ENCODE measurements at regions not wholly inside any gene's neighbourhood (a gene's known extent, or its start where the extent isn't known, plus 50 kb on each side); places are given as distances from the start of the nearest gene placed in this dataset.

DNA sequence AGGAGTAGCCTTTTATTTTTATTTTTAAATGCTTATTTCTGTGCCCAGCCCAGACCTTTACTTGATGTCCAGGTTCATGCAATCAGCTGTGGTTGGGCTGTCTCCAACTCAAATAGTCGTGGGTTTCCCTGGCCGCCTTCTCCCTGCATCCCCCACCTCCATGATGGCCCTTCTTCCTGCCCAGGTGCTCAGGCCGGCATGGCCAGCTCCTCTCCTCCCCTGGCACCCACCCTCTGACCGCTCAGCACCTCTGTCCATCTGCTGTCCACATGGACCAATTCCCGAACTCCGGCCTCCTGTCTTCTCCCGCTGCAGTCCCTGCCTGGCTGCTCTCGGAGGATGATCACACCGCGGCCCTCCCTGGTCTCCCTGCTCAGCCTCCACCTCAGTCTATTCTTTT, 81.2 kb upstream of the SULF2 start:
- no peak overlapping the region for H3K27ac ChIP-seq
- H3K4me1 ChIP-seq: no peaks in the 10 kb centered on the region
- no peak for DNase-seq
- H3K27me3 ChIP-seq (ENCODE audit: insufficient read depth in 3 of 3, low read length in 2 of 3): peaks cover 0 to 11% (median 2%) of the 10 kb centered on the region in 3 donors
- intact Hi-C loops (cut with DNase I): no loop called here
- ATAC-seq: no peak
- H3K4me3 ChIP-seq: no peak overlapping the region
- H3K36me3 ChIP-seq (ENCODE audit: insufficient read depth in 1 of 2, low read depth in 1 of 2): no peaks in the 10 kb centered on the region
- TF ChIP-seq, protein P1, sequence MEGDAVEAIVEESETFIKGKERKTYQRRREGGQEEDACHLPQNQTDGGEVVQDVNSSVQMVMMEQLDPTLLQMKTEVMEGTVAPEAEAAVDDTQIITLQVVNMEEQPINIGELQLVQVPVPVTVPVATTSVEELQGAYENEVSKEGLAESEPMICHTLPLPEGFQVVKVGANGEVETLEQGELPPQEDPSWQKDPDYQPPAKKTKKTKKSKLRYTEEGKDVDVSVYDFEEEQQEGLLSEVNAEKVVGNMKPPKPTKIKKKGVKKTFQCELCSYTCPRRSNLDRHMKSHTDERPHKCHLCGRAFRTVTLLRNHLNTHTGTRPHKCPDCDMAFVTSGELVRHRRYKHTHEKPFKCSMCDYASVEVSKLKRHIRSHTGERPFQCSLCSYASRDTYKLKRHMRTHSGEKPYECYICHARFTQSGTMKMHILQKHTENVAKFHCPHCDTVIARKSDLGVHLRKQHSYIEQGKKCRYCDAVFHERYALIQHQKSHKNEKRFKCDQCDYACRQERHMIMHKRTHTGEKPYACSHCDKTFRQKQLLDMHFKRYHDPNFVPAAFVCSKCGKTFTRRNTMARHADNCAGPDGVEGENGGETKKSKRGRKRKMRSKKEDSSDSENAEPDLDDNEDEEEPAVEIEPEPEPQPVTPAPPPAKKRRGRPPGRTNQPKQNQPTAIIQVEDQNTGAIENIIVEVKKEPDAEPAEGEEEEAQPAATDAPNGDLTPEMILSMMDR (IDR thresholded peaks at IDR 0.05): no peak
- H3K9me3 ChIP-seq: peaks cover 10% of the 10 kb centered on the region
- 68 to 75% (median 74%) methylated on average over 10 of the region's 10 CpGs for WGBS, 3 donors

DNA sequence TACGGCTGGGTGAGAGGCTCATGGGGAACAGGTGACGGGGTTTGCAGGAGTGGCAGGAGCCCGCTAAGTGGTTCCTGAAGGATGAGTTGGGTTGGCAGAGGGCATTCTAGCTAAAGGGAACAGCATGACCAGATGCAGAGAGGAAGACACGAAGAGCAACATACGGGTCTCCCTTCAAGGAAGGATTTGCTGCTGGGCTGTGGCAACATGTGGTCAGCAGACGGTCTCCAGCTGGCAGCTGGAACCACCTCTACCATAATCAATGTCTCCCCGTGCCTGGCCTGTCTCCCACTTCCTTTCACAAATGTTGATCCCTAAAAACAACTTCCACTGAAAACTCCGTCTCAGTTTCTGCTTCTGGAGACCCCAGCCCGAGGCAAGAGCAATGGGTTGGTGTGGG, 80.6 kb upstream of the SULF2 start:
- 43 to 48% (median 44%) methylated on average over 9 of the region's 9 CpGs for WGBS, 3 donors
- DNase-seq: no peak

DNA sequence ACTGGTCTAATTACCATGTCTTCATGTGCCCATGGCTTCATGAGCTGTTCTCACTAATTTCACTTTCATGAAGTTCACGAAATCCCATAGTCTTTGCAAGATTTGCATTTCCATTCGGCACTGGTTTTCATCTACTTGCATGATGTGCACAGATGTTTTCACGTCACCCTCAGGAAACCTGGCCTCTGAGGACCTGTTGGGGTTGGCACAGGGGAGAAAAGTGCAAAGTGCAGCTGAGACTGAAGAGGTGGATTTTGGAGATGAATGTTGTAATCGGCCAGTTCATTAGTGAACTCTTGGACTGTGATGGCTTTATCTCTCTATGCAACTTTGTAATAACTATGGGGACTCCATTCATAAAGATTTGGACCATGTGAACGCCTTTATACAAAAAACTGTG, 80.2 kb upstream of the SULF2 start:
- peaks cover 0 to 11% (median 2%) of the 10 kb centered on the region in 3 donors for H3K27me3 ChIP-seq (ENCODE audit: insufficient read depth in 3 of 3, low read length in 2 of 3)
- 53 to 80% (median 71%) methylated on average over 5 of the region's 5 CpGs for WGBS, 3 donors
- no peak overlapping the region for H3K4me3 ChIP-seq
- DNase-seq: no peak
- no peak overlapping the region for H3K27ac ChIP-seq
- no peaks in the 10 kb centered on the region for H3K4me1 ChIP-seq
- ATAC-seq: no peak
- peaks cover 10% of the 10 kb centered on the region for H3K9me3 ChIP-seq
- TF ChIP-seq, protein P1 (IDR thresholded peaks at IDR 0.05): no peak
- intact Hi-C loops (cut with DNase I): no loop called here
- H3K36me3 ChIP-seq (ENCODE audit: insufficient read depth in 1 of 2, low read depth in 1 of 2): no peaks in the 10 kb centered on the region

More for the DNA sequence above, 80.6 kb upstream of the SULF2 start:
- Histone ChIP-seq H3K36me3 (ENCODE audit: insufficient read depth in 1 of 2, low read depth in 1 of 2) (no peaks in the 10 kb centered on the region), H3K27ac (no peak overlapping the region), H3K4me1 (no peaks in the 10 kb centered on the region), H3K27me3 (ENCODE audit: insufficient read depth in 3 of 3, low read length in 2 of 3) (peaks cover 0 to 11% (median 2%) of the 10 kb centered on the region in 3 donors), H3K4me3 (no peak overlapping the region), H3K9me3 (peaks cover 10% of the 10 kb centered on the region)
- ATAC-seq: no peak
- intact Hi-C loops (cut with DNase I): no loop called here
- TF ChIP-seq, protein P1 (IDR thresholded peaks at IDR 0.05): no peak

DNA sequence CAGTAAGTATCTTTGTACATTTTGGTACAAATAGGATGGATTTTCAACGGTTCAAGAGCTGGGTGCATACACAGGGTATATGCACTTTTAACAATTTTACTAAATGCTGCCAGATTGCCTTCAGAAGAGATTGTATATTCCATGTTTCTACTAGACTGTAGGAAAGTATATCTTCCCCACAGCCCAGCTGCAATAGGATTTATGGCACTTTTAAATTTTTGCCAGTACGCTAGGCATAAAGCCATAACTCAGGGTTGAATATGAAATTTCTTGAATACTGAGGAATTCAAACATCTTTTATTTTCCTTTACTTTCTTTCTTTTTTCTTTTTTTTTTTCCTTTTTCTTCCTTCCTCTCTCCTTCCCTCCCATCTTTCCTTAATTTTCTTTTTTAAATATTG, 78.7 kb upstream of the SULF2 start:
- Histone ChIP-seq H3K4me1 (no peaks in the 10 kb centered on the region), H3K27ac (no peak overlapping the region), H3K9me3 (peaks cover 10% of the 10 kb centered on the region), H3K4me3 (no peak overlapping the region), H3K36me3 (ENCODE audit: insufficient read depth in 1 of 2, low read depth in 1 of 2) (no peaks in the 10 kb centered on the region), H3K27me3 (ENCODE audit: insufficient read depth in 3 of 3, low read length in 2 of 3) (peaks cover 0 to 6% (median 2%) of the 10 kb centered on the region in 3 donors)
- no peak for ATAC-seq
- TF ChIP-seq, protein P1 (IDR thresholded peaks at IDR 0.05): no peak
- DNase-seq: no peak
- 60 to 78% (median 73%) methylated on average over 2 of the region's 2 CpGs for WGBS, 3 donors
- intact Hi-C loops (cut with DNase I): no loop called here

DNA sequence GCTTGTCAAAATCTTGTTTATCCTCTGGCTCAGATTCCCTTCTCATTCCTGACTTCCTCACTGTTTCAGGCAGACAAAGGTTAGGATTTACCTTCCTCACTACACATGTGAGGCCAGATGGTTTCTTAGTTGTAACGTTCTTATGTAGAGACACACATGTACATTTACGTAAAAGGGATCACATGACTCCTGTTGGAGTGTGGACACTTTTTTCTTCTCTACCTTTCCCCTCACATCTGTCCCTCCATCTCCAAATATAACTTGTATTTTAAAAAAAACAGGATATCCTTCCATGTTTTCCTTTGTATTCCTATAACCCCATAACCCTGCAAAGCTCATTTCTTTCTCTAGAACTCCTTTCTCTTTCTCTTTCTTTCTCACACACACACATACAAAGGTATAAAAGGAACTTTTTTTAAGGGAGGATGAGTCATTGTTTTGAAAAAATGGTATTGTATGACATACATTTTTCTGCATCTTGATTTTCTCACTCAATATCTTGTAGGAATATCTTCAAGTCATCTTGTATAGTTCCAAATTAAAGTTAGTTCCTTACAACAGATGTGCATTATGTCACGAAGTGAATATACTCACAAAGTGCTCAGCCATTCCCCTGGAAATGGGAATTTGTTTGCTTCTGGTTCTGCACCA, 78.2 kb upstream of the SULF2 start:
- Histone ChIP-seq H3K27ac (no peak overlapping the region), H3K27me3 (ENCODE audit: insufficient read depth in 3 of 3, low read length in 2 of 3) (peaks cover 0 to 6% (median 2%) of the 10 kb centered on the region in 3 donors), H3K4me3 (no peak overlapping the region), H3K36me3 (ENCODE audit: insufficient read depth in 1 of 2, low read depth in 1 of 2) (no peaks in the 10 kb centered on the region), H3K9me3 (peaks cover 10% of the 10 kb centered on the region), H3K4me1 (no peaks in the 10 kb centered on the region)
- intact Hi-C loops (cut with DNase I): no loop called here
- TF ChIP-seq, protein P1 (IDR thresholded peaks at IDR 0.05): no peak
- whole genome bisulfite sequencing, 3 donors: 57% methylated on average over 3 of the region's 3 CpGs
- no peak for DNase-seq
- no peak for ATAC-seq
